Right atrium auricular region (tissue), 2 donors: ENCODE measurements at regions not wholly inside any gene's neighbourhood (a gene's known extent, or its start where the extent isn't known, plus 50 kb on each side); places are given as distances from the start of the nearest gene placed in this dataset.

Experiments used
- DNase-seq: peaks from one replicate; pipeline ENCODE4 v3.0.0-alpha.2; 2019; ENCODE audit warnings: low spot score
- H3K27ac ChIP-seq, 2 donors: fragments of 200-600 bp; sonication (generic); 1 replicate in 1 of 2; 2 replicates in 1 of 2; pipeline ENCODE4 v1.5.1; 2016 to 2019
- H3K27me3 ChIP-seq, 2 donors: fragments of 200-600 bp; sonication (generic); one replicate each; pipeline versions ENCODE4 v1.5.1 to v1.6.0; 2017 to 2019
- H3K36me3 ChIP-seq: fragments of 200-600 bp; sonication (generic); one replicate; pipeline ENCODE4 v1.5.1; 2016
- H3K4me1 ChIP-seq, 2 donors: fragments of 200-600 bp; sonication (generic); one replicate each; pipeline versions ENCODE4 v1.5.1 to v1.6.0; 2017 to 2019
- H3K4me3 ChIP-seq, 2 donors: fragments of 200-600 bp; sonication (generic); 1 replicate in 1 of 2; 2 replicates in 1 of 2; pipeline ENCODE4 v1.5.1; 2017 to 2019; ENCODE audit warnings: mild to moderate bottlenecking in 1 of 2, moderate library complexity in 1 of 2
- H3K9me3 ChIP-seq, 2 donors: fragments of 200-600 bp; sonication (generic); one replicate each; pipeline ENCODE4 v1.5.1; 2019
- TF ChIP-seq, protein P1 (sequence below), 2 donors: fragments of 200-600 bp; sonication (generic); IDR thresholded peaks; one replicate each; pipeline ENCODE4 v1.5.1; 2019; ENCODE audit warnings: antibody characterized with exemption in 2 of 2

DNA sequence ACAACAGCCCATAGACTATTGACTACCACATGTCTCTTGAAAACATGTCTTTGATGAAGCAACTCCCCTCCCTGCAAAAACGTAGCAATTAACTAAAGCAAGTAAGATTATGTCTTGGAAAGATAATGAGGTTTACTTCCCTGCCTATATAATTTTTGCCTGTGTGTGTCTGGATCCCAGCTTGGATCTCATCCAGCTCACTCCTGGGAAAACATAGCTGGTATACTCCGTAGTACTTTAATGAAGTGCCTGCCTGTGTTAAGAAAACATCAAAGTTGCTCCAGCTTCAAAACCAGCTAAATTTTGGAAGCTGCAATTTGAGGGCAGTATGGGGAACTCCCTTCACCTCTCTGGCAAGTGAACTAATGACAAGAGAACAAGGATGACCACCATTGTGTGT, 182.6 kb upstream of the C9orf72 start:
- H3K36me3 ChIP-seq, result no peaks in the 10 kb centered on the region
- H3K27me3 ChIP-seq, result no peaks in the 10 kb centered on the region
- H3K4me3 ChIP-seq, result no peak overlapping the region
- no peak overlapping the region for H3K27ac ChIP-seq
- no peak for DNase-seq
- no peaks in the 10 kb centered on the region for H3K4me1 ChIP-seq
- TF ChIP-seq, protein P1, sequence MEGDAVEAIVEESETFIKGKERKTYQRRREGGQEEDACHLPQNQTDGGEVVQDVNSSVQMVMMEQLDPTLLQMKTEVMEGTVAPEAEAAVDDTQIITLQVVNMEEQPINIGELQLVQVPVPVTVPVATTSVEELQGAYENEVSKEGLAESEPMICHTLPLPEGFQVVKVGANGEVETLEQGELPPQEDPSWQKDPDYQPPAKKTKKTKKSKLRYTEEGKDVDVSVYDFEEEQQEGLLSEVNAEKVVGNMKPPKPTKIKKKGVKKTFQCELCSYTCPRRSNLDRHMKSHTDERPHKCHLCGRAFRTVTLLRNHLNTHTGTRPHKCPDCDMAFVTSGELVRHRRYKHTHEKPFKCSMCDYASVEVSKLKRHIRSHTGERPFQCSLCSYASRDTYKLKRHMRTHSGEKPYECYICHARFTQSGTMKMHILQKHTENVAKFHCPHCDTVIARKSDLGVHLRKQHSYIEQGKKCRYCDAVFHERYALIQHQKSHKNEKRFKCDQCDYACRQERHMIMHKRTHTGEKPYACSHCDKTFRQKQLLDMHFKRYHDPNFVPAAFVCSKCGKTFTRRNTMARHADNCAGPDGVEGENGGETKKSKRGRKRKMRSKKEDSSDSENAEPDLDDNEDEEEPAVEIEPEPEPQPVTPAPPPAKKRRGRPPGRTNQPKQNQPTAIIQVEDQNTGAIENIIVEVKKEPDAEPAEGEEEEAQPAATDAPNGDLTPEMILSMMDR (IDR thresholded peaks at IDR 0.05), result no peak
- no peaks in the 10 kb centered on the region for H3K9me3 ChIP-seq

DNA sequence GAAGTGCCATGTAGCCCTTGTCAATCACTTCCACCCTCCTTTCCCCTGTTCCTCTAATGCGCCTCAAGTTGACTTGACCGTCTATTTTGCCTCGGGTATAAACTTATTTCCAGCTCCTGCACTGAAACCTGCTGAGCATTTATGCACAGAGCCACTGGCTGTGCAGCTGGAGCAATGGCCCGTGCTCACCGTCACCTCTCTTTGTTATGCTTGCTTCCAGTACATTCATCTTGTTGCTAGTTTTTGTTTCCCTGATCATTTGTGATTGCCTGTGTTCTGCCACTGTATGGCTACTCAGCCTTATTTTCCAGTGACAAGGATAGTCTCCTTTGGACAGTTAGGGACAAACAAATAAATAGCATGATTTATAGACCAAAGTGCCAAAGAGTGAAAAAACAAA, 183.1 kb upstream of the C9orf72 start:
- Histone ChIP-seq H3K27ac (no peak overlapping the region), H3K4me3 (no peak overlapping the region), H3K9me3 (no peaks in the 10 kb centered on the region), H3K27me3 (no peaks in the 10 kb centered on the region), H3K4me1 (no peaks in the 10 kb centered on the region), H3K36me3 (no peaks in the 10 kb centered on the region)
- TF ChIP-seq, protein P1 (IDR thresholded peaks at IDR 0.05), result no peak
- DNase-seq, result no peak

DNA sequence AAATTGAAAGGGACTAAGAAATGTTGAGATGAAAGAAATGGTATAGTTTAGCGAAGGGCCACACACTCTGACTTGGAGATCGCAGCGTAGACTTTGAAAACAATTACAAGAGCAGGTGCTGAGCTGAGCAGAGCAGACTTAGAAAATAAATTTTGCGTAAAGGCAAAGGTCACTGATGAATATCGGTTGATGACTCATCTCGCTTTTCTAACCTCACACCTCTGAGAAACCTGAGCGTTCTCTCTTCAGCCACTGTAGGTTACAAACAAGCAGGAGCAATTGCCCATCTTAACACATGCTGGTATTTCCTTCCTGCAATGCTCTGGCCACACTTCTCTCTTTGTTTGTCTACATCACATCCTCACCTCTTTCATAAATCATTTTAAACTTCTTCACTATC, 190.6 kb upstream of the C9orf72 start:
- Histone ChIP-seq H3K36me3 (no peaks in the 10 kb centered on the region), H3K4me1 (no peaks in the 10 kb centered on the region), H3K4me3 (no peak overlapping the region), H3K27me3 (no peaks in the 10 kb centered on the region), H3K27ac (no peak overlapping the region), H3K9me3 (no peaks in the 10 kb centered on the region)
- TF ChIP-seq, protein P1 (IDR thresholded peaks at IDR 0.05), result no peak
- DNase-seq, result no peak

GRCh38 chr9:27765266-27766072, 192.2 kb upstream of the C9orf72 start:
- no peak for DNase-seq
- Histone ChIP-seq H3K4me1 (no peaks in the 10 kb centered on the region), H3K9me3 (no peaks in the 10 kb centered on the region), H3K27ac (no peak overlapping the region), H3K27me3 (no peaks in the 10 kb centered on the region), H3K36me3 (no peaks in the 10 kb centered on the region), H3K4me3 (no peak overlapping the region)
- TF ChIP-seq, protein P1 (IDR thresholded peaks at IDR 0.05), result no peak

- TF ChIP-seq, protein P1 (IDR thresholded peaks at IDR 0.05), result no peak
- DNase-seq, result no peak
- H3K4me3 ChIP-seq, result no peak overlapping the region
- no peak overlapping the region for H3K27ac ChIP-seq
- H3K27me3 ChIP-seq, result no peaks in the 10 kb centered on the region
- no peaks in the 10 kb centered on the region for H3K4me1 ChIP-seq
- no peaks in the 10 kb centered on the region for H3K9me3 ChIP-seq
- no peaks in the 10 kb centered on the region for H3K36me3 ChIP-seq
Observed at GRCh38 chr9:27766073-27766835, 193.0 kb upstream of the C9orf72 start.
